ENCODE measurements at regions not wholly inside any gene's neighbourhood (a gene's known extent, or its start where the extent isn't known, plus 50 kb on each side); places are given as distances from the start of the nearest gene placed in this dataset.

GRCh38 chrX:14083783-14084182, 54.1 kb upstream of the GEMIN8 start:
- Mint-ChIP-seq H3K27ac (no peak overlapping the region), H3K4me1 (ENCODE audit: low read depth) (no peaks in the 10 kb centered on the region), H3K4me3 (no peak overlapping the region), H3K9me3 (no peaks in the 10 kb centered on the region), H3K36me3 (ENCODE audit: low read depth) (no peaks in the 10 kb centered on the region), H3K27me3 (ENCODE audit: low read depth) (peaks cover 6% of the 10 kb centered on the region)
- intact Hi-C loops (cut with micrococcal nuclease), result no loop called here
- DNase-seq, result no peak
- CTCF ChIA-PET, result interaction anchor here (0.6 kb wide), 1 partner anchor 1060 kb away, joined by 3 read pairs; no protein-coding TSS in a partner anchor

- peaks cover 2% of the 10 kb centered on the region for H3K27me3 Mint-ChIP-seq (ENCODE audit: low read depth)
- CTCF ChIA-PET, result no interaction called here
- intact Hi-C loops (cut with micrococcal nuclease), result no loop called here
- DNase-seq, result no peak
- H3K4me1 Mint-ChIP-seq (ENCODE audit: low read depth), result no peaks in the 10 kb centered on the region
- H3K9me3 Mint-ChIP-seq, result no peaks in the 10 kb centered on the region
- no peak overlapping the region for H3K4me3 Mint-ChIP-seq
- no peak overlapping the region for H3K27ac Mint-ChIP-seq
- no peaks in the 10 kb centered on the region for H3K36me3 Mint-ChIP-seq (ENCODE audit: low read depth)
Observed at GRCh38 chrX:14079891-14080430, 50.3 kb upstream of the GEMIN8 start.

Measured in activated naive CD4-positive, alpha-beta T cell treated with anti-CD3 and anti-CD28 coated beads for 36 hours (primary cell).